ENCODE measurements at regions not wholly inside any gene's neighbourhood (a gene's known extent, or its start where the extent isn't known, plus 50 kb on each side); places are given as distances from the start of the nearest gene placed in this dataset.

GRCh38 chr18:39365836-39366485 lies 1800.4 kb upstream of the CELF4 start:
- no peak for TF ChIP-seq CTCF (IDR thresholded peaks at IDR 0.05; ENCODE audit: low read length)
- TF ChIP-seq EZH2 (IDR thresholded peaks at IDR 0.05; ENCODE audit: borderline replicate concordance, low read length), result no peak
